ENCODE measurements at regions not wholly inside any gene's neighbourhood (a gene's known extent, or its start where the extent isn't known, plus 50 kb on each side); places are given as distances from the start of the nearest gene placed in this dataset.

DNA sequence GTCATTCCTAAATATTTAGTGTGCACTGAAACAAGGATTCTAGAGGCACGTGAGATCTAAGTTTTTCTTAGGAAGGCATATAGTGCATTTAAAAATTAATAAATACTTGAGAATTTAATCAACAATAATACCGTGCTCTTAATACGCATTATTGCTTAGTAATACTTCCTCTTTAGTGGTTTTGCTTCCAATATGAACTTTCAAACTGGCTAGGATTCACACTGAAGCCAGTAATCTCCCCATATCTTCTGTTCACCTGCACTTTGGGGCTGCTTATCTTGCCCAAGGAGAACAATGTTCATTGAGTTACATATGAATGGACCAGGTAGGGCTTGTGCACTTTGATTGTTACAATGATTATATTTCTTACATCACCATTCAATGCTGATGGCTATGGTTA, 180.5 kb upstream of the RIOK2 start:
- TF ChIP-seq TAF1 (IDR thresholded peaks at IDR 0.05; ENCODE audit: borderline replicate concordance, insufficient read depth, low read length) (no peak), SIN3A (IDR thresholded peaks at IDR 0.05; ENCODE audit: borderline replicate concordance, insufficient read depth, low read length) (no peak), POLR2AphosphoS5 (IDR thresholded peaks at IDR 0.05; ENCODE audit: low read depth, low read length) (no peak), REST (IDR thresholded peaks at IDR 0.05; ENCODE audit: insufficient read depth in 1 of 2, low read depth in 2 of 2, low read length in 2 of 2) (no peak), FOXP2 (optimal IDR thresholded peaks at IDR 0.05; ENCODE audit: borderline replicate concordance, extremely low read depth, extremely low read length, insufficient read depth) (no peak)

- no peak for TF ChIP-seq POLR2AphosphoS5 (IDR thresholded peaks at IDR 0.05; ENCODE audit: low read depth, low read length)
- no peak for TF ChIP-seq REST (IDR thresholded peaks at IDR 0.05; ENCODE audit: insufficient read depth in 1 of 2, low read depth in 2 of 2, low read length in 2 of 2)
- TF ChIP-seq FOXP2 (optimal IDR thresholded peaks at IDR 0.05; ENCODE audit: borderline replicate concordance, extremely low read depth, extremely low read length, insufficient read depth): no peak
- no peak for TF ChIP-seq SIN3A (IDR thresholded peaks at IDR 0.05; ENCODE audit: borderline replicate concordance, insufficient read depth, low read length)
- no peak for TF ChIP-seq TAF1 (IDR thresholded peaks at IDR 0.05; ENCODE audit: borderline replicate concordance, insufficient read depth, low read length)
Observed at GRCh38 chr5:97364731-97365130, 181.7 kb upstream of the RIOK2 start.

DNA sequence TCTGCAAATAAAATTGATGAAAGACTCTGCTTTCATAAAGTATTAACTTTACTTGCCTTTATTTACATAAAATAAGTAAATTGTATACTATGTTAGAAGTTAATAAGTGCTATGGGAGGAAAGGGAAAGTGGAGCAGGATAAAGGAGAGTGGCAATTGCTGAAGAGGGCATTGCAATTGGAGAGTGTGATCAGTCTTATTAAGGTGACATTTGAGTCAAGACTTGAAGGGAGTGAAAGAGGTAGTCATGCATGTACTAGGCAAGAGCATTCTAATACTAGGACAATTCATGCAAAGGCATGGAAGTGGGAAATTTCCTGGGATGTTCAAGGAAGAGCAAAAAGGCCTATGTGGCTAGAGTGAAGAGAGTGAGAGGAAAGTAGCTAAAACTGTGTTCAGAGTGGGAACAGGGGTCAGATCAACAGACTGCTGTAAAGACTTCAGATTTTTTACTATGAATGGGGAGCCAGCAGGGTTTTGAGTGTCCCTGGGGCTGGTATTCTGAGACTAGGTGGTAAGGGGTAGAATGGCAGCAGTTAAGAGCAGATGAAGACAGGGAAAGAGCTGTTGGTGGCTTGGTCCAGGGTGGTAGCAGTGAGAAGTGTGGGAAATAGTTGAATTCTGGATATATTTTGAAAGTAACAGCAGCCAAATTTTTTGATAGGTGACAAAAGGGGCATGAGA, 182.3 kb upstream of the RIOK2 start:
- no peak for TF ChIP-seq REST (IDR thresholded peaks at IDR 0.05; ENCODE audit: insufficient read depth in 1 of 2, low read depth in 2 of 2, low read length in 2 of 2)
- no peak for TF ChIP-seq POLR2AphosphoS5 (IDR thresholded peaks at IDR 0.05; ENCODE audit: low read depth, low read length)
- TF ChIP-seq FOXP2 (optimal IDR thresholded peaks at IDR 0.05; ENCODE audit: borderline replicate concordance, extremely low read depth, extremely low read length, insufficient read depth): no peak
- no peak for TF ChIP-seq SIN3A (IDR thresholded peaks at IDR 0.05; ENCODE audit: borderline replicate concordance, insufficient read depth, low read length)
- no peak for TF ChIP-seq TAF1 (IDR thresholded peaks at IDR 0.05; ENCODE audit: borderline replicate concordance, insufficient read depth, low read length)

GRCh38 chr5:97365918-97366317, 182.9 kb upstream of the RIOK2 start:
- TF ChIP-seq SIN3A (IDR thresholded peaks at IDR 0.05; ENCODE audit: borderline replicate concordance, insufficient read depth, low read length): no peak
- no peak for TF ChIP-seq REST (IDR thresholded peaks at IDR 0.05; ENCODE audit: insufficient read depth in 1 of 2, low read depth in 2 of 2, low read length in 2 of 2)
- no peak for TF ChIP-seq POLR2AphosphoS5 (IDR thresholded peaks at IDR 0.05; ENCODE audit: low read depth, low read length)
- no peak for TF ChIP-seq FOXP2 (optimal IDR thresholded peaks at IDR 0.05; ENCODE audit: borderline replicate concordance, extremely low read depth, extremely low read length, insufficient read depth)
- no peak for TF ChIP-seq TAF1 (IDR thresholded peaks at IDR 0.05; ENCODE audit: borderline replicate concordance, insufficient read depth, low read length)
